ENCODE measurements at regions not wholly inside any gene's neighbourhood (a gene's known extent, or its start where the extent isn't known, plus 50 kb on each side); places are given as distances from the start of the nearest gene placed in this dataset.

DNA sequence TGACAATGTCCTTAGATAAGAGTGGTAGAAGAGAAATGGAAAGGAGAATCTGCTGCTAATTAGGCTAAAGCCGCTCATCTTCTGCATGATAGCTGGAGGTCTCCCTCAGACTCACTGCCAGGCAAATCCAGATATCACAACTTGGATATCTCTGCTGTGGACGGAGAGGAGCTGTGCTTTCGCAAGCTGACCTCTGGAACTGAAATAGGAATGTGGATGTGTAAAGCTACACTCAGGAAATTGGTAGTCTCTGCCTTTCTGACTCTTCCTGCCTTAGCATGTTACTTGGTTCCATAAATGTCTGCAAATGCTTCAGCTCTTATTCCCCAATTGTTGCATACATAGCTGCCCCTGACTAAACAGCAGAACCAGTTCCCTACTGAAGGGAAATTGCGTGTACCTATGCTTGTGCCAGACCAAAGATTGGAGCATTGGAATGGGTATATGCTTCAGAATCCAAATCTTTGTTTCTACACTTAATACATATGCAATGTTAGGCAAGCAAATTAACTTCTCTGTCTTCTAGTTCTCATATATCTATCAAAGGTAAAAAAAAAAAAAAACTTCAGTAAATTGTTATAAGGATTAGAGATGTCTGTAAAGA, 74.7 kb upstream of the ROBO2 start:
- no peaks in the 10 kb centered on the region for H4K20me1 ChIP-seq (ENCODE audit: insufficient read depth, low read length, poor library complexity, severe bottlenecking)
- no peaks in the 10 kb centered on the region for H3K36me3 ChIP-seq (ENCODE audit: insufficient read depth, low read length)
- no peak overlapping the region for H3K4me3 ChIP-seq (ENCODE audit: low read length, poor library complexity, severe bottlenecking)
- no peaks in the 10 kb centered on the region for H3K79me2 ChIP-seq (ENCODE audit: insufficient read depth, low read length)
- no peaks in the 10 kb centered on the region for H3K9me3 ChIP-seq (ENCODE audit: insufficient read depth, low read depth, low read length)
- no peaks in the 10 kb centered on the region for H3K27me3 ChIP-seq (ENCODE audit: insufficient read depth, low read length, poor library complexity, severe bottlenecking)
- no peaks in the 10 kb centered on the region for H3K9me2 ChIP-seq (replicated peaks; ENCODE audit: low read depth, low read length)
- H3K4me2 ChIP-seq (ENCODE audit: low read depth, low read length, poor library complexity, severe bottlenecking), result no peak overlapping the region
- H2AFZ ChIP-seq (ENCODE audit: low read length), result peak overlapping the region; percentile 44; the same call in 1 of the 2 replicates
- TF ChIP-seq, protein P1, sequence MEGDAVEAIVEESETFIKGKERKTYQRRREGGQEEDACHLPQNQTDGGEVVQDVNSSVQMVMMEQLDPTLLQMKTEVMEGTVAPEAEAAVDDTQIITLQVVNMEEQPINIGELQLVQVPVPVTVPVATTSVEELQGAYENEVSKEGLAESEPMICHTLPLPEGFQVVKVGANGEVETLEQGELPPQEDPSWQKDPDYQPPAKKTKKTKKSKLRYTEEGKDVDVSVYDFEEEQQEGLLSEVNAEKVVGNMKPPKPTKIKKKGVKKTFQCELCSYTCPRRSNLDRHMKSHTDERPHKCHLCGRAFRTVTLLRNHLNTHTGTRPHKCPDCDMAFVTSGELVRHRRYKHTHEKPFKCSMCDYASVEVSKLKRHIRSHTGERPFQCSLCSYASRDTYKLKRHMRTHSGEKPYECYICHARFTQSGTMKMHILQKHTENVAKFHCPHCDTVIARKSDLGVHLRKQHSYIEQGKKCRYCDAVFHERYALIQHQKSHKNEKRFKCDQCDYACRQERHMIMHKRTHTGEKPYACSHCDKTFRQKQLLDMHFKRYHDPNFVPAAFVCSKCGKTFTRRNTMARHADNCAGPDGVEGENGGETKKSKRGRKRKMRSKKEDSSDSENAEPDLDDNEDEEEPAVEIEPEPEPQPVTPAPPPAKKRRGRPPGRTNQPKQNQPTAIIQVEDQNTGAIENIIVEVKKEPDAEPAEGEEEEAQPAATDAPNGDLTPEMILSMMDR (conservative IDR thresholded peaks at IDR 0.05; ENCODE audit: low read length), result no peak
- no peak for TF ChIP-seq EZH2phosphoT487 (IDR thresholded peaks at IDR 0.05; ENCODE audit: borderline replicate concordance)
- H3K9ac ChIP-seq (ENCODE audit: low read depth, low read length, poor library complexity, severe bottlenecking), result no peak overlapping the region
- no peaks in the 10 kb centered on the region for H3K4me1 ChIP-seq (ENCODE audit: insufficient read depth, low read length, poor library complexity, severe bottlenecking)
- H3F3A ChIP-seq (ENCODE audit: low read depth), result no peaks in the 10 kb centered on the region

DNA sequence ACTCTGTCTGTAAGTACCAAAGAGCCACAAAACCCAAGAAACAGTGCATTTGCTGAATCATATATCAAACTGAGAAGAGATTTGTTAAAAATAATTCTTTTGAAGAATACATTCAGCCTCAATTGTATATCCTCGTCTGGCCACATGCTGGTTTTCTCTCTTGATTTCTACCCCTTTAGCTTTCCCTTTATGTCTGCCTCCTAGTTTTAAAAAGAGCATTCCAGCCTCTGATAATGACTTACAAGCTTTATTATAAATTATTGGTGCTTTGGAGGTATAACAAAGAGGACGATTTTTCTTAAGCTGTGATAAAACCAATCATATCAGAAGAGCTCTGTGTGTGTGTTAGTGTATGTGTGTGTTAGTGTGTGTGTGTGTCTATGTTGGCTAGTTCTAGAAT, 70.4 kb upstream of the ROBO2 start:
- no peaks in the 10 kb centered on the region for H3K27me3 ChIP-seq (ENCODE audit: insufficient read depth, low read length, poor library complexity, severe bottlenecking)
- no peak overlapping the region for H2AFZ ChIP-seq (ENCODE audit: low read length)
- TF ChIP-seq, protein P1 (conservative IDR thresholded peaks at IDR 0.05; ENCODE audit: low read length), result no peak
- no peak for TF ChIP-seq EZH2phosphoT487 (IDR thresholded peaks at IDR 0.05; ENCODE audit: borderline replicate concordance)

DNA sequence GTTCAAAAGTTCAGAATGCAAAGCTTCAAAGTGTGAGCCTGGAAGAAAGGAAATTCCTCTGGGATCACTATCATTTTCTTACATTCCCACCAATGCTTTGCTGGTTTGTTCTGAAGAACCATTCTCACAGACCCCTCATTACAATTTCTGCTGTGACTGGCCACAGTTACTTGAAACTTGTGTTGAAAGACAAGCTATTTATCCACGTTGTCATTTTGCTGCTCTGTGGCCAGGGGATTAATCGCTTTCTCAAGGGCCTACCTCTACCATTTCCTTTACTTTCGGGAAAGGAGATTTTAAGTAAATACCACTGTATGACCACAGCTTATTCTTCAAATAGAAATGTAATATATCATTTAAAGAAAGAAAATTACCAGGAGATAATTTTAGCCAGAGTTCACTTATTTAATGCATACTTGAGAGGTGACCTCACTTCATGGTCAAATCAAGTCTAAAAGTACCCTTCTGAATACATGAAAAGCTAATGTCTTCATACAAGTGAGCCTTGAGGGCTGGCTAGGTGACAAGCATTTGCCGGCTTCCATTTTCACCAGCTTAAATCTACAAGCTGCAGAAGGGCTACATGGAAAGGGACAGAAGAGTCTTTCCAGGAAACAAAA, 69.8 kb upstream of the ROBO2 start:
- Histone ChIP-seq H3K9me2 (replicated peaks; ENCODE audit: low read depth, low read length) (no peaks in the 10 kb centered on the region), H3K4me3 (ENCODE audit: low read length, poor library complexity, severe bottlenecking) (no peak overlapping the region), H4K20me1 (ENCODE audit: insufficient read depth, low read length, poor library complexity, severe bottlenecking) (no peaks in the 10 kb centered on the region), H2AFZ (ENCODE audit: low read length) (no peak overlapping the region), H3K27me3 (ENCODE audit: insufficient read depth, low read length, poor library complexity, severe bottlenecking) (no peaks in the 10 kb centered on the region), H3K79me2 (ENCODE audit: insufficient read depth, low read length) (no peaks in the 10 kb centered on the region), H3K9me3 (ENCODE audit: insufficient read depth, low read depth, low read length) (no peaks in the 10 kb centered on the region), H3K4me1 (ENCODE audit: insufficient read depth, low read length, poor library complexity, severe bottlenecking) (no peaks in the 10 kb centered on the region), H3K4me2 (ENCODE audit: low read depth, low read length, poor library complexity, severe bottlenecking) (no peak overlapping the region), H3K36me3 (ENCODE audit: insufficient read depth, low read length) (no peaks in the 10 kb centered on the region), H3K9ac (ENCODE audit: low read depth, low read length, poor library complexity, severe bottlenecking) (no peak overlapping the region), H3F3A (ENCODE audit: low read depth) (no peaks in the 10 kb centered on the region)
- TF ChIP-seq, protein P1 (conservative IDR thresholded peaks at IDR 0.05; ENCODE audit: low read length), result no peak
- TF ChIP-seq EZH2phosphoT487 (IDR thresholded peaks at IDR 0.05; ENCODE audit: borderline replicate concordance), result no peak

More for the DNA sequence above, 70.4 kb upstream of the ROBO2 start:
- no peaks in the 10 kb centered on the region for H3K9me2 ChIP-seq (replicated peaks; ENCODE audit: low read depth, low read length)
- H3K36me3 ChIP-seq (ENCODE audit: insufficient read depth, low read length), result no peaks in the 10 kb centered on the region
- no peaks in the 10 kb centered on the region for H3K4me1 ChIP-seq (ENCODE audit: insufficient read depth, low read length, poor library complexity, severe bottlenecking)
- no peak overlapping the region for H3K4me3 ChIP-seq (ENCODE audit: low read length, poor library complexity, severe bottlenecking)
- H3F3A ChIP-seq (ENCODE audit: low read depth), result no peaks in the 10 kb centered on the region
- no peaks in the 10 kb centered on the region for H3K9me3 ChIP-seq (ENCODE audit: insufficient read depth, low read depth, low read length)
- H4K20me1 ChIP-seq (ENCODE audit: insufficient read depth, low read length, poor library complexity, severe bottlenecking), result no peaks in the 10 kb centered on the region
- no peaks in the 10 kb centered on the region for H3K79me2 ChIP-seq (ENCODE audit: insufficient read depth, low read length)
- H3K9ac ChIP-seq (ENCODE audit: low read depth, low read length, poor library complexity, severe bottlenecking), result no peak overlapping the region
- H3K4me2 ChIP-seq (ENCODE audit: low read depth, low read length, poor library complexity, severe bottlenecking), result no peak overlapping the region

Measured in Loucy (cell line).